HepG2 (cell line): ENCODE measurements at regions not wholly inside any gene's neighbourhood (a gene's known extent, or its start where the extent isn't known, plus 50 kb on each side); places are given as distances from the start of the nearest gene placed in this dataset.

Experiments
- ARNTL ChIP-seq: sonication (generic); formaldehyde crosslinking; IDR thresholded peaks from 2 replicates; pipeline ENCODE4 v1.4.0; 2020; ENCODE audit warnings: mild to moderate bottlenecking, missing genetic modification reagents
- DMAP1 ChIP-seq: IDR thresholded peaks from 2 replicates; pipeline ENCODE4 v1.6.1; 2016
- KDM3A ChIP-seq: IDR thresholded peaks from 2 replicates; pipeline ENCODE4 v1.6.1; 2018; ENCODE audit warnings: low read depth, missing compliant biosample characterization
- MEF2D ChIP-seq: sonication (generic); formaldehyde crosslinking; IDR thresholded peaks from 2 replicates; pipeline ENCODE4 v1.5.1; 2020; ENCODE audit warnings: mild to moderate bottlenecking, missing genetic modification reagents
- MEIS1 ChIP-seq: sonication (generic); formaldehyde crosslinking; IDR thresholded peaks from 2 replicates; pipeline ENCODE4 v1.9.0; 2021; ENCODE audit warnings: mild to moderate bottlenecking, missing genetic modification reagents, moderate library complexity, borderline replicate concordance
- MTA3 ChIP-seq: sonication (generic); formaldehyde crosslinking; IDR thresholded peaks from 2 replicates; pipeline ENCODE4 v1.4.0; 2020; ENCODE audit warnings: missing genetic modification reagents
- MXD3 ChIP-seq: IDR thresholded peaks from 2 replicates; pipeline ENCODE4 v1.6.1; 2016; ENCODE audit warnings: mild to moderate bottlenecking, missing biosample characterization, missing genetic modification reagents
- NFYC ChIP-seq: IDR thresholded peaks from 2 replicates; pipeline ENCODE4 v1.6.1; 2016; ENCODE audit warnings: missing genetic modification reagents, missing compliant biosample characterization
- PCBP1 ChIP-seq: fragments of 200-400 bp; formaldehyde crosslinking; IDR thresholded peaks from 2 replicates; pipeline ENCODE4 v1.6.1; 2017; ENCODE audit warnings: mild to moderate bottlenecking, low read depth, low read length, borderline replicate concordance
- PRDM15 ChIP-seq: sonication (generic); formaldehyde crosslinking; IDR thresholded peaks from 2 replicates; pipeline ENCODE4 v1.4.0; 2020; ENCODE audit warnings: missing genetic modification reagents
- PTBP1 ChIP-seq: fragments of 200-400 bp; formaldehyde crosslinking; IDR thresholded peaks from 2 replicates; pipeline ENCODE4 v1.6.1; 2018; ENCODE audit warnings: low read length, low read depth; ENCODE audit not compliant: poor library complexity, severe bottlenecking
- RXRA ChIP-seq: sonication (generic); formaldehyde crosslinking; IDR thresholded peaks from 2 replicates; pipeline ENCODE4 v1.5.1; 2020; ENCODE audit warnings: missing genetic modification reagents
- SATB2 ChIP-seq: sonication (generic); formaldehyde crosslinking; IDR thresholded peaks from 2 replicates; pipeline ENCODE4 v1.5.0; 2020; ENCODE audit warnings: missing genetic modification reagents
- SNRNP70 ChIP-seq: fragments of 200-400 bp; formaldehyde crosslinking; IDR thresholded peaks from 2 replicates; pipeline ENCODE4 v1.6.1; 2017; ENCODE audit warnings: mild to moderate bottlenecking, low read depth, low read length, moderate library complexity
- TCF12 ChIP-seq, 2 experiments: fragments of 450-650 bp in 1 of 2; sonication (generic) in 1 of 2; formaldehyde crosslinking in 1 of 2; IDR thresholded peaks; 2 replicates each; pipeline versions ENCODE4 v1.6.1 to v1.8.0; 2017 to 2022; ENCODE audit warnings: antibody characterized with exemption in 1 of 2, mild to moderate bottlenecking in 1 of 2, missing genetic modification reagents in 1 of 2, moderate library complexity in 1 of 2
- ZMAT3 ChIP-seq: sonication (generic); formaldehyde crosslinking; conservative IDR thresholded peaks from 2 replicates; pipeline ENCODE4 v1.7.0; 2021; ENCODE audit warnings: missing genetic modification reagents
- ZMYM4 ChIP-seq: sonication (generic); formaldehyde crosslinking; IDR thresholded peaks from 2 replicates; pipeline ENCODE4 v1.8.1; 2023; ENCODE audit warnings: mild to moderate bottlenecking, missing genetic modification reagents
- ZNF121 ChIP-seq: sonication (generic); formaldehyde crosslinking; IDR thresholded peaks from 2 replicates; pipeline ENCODE4 v1.5.0; 2020; ENCODE audit warnings: mild to moderate bottlenecking, missing genetic modification reagents
- ZNF253 ChIP-seq: sonication (generic); formaldehyde crosslinking; IDR thresholded peaks from 2 replicates; pipeline ENCODE4 v1.8.0; 2022; ENCODE audit warnings: mild to moderate bottlenecking, missing genetic modification reagents, borderline replicate concordance
- ZNF256 ChIP-seq: sonication (generic); formaldehyde crosslinking; conservative IDR thresholded peaks from 2 replicates; pipeline ENCODE4 v1.4.0; 2020; ENCODE audit warnings: missing genetic modification reagents
- ZNF292 ChIP-seq: sonication (generic); formaldehyde crosslinking; IDR thresholded peaks from 2 replicates; pipeline ENCODE4 v1.8.1; 2022; ENCODE audit warnings: mild to moderate bottlenecking, low read depth, missing genetic modification reagents, borderline replicate concordance
- ZNF317 ChIP-seq: sonication (generic); formaldehyde crosslinking; IDR thresholded peaks from 2 replicates; pipeline ENCODE4 v1.5.0; 2020; ENCODE audit warnings: mild to moderate bottlenecking, missing genetic modification reagents
- ZNF503 ChIP-seq: sonication (generic); formaldehyde crosslinking; IDR thresholded peaks from 2 replicates; pipeline ENCODE4 v1.4.0; 2020; ENCODE audit warnings: missing genetic modification reagents
- ZNF670 ChIP-seq: sonication (generic); formaldehyde crosslinking; IDR thresholded peaks from 2 replicates; pipeline ENCODE4 v1.8.0; 2022; ENCODE audit warnings: mild to moderate bottlenecking, missing genetic modification reagents, borderline replicate concordance

- TF ChIP-seq PCBP1: 0 out of 2 replicates have a peak, but pooled peaks have one; percentile 48
- peak; percentile 66; the same call in 1 of the 2 replicates for TF ChIP-seq MXD3 (CRISPR knock-in tag)
- peak; percentile 68; the same call in 1 of the 2 replicates for TF ChIP-seq ZNF256 (CRISPR knock-in tag)
- TF ChIP-seq ZNF503: peak; percentile 51; the same call in 1 of the 2 replicates
- TF ChIP-seq RXRA (CRISPR knock-in tag): peak; percentile 67
- TF ChIP-seq NFYC: peak; percentile 75
- 0 out of 2 replicates have a peak, but pooled peaks have one; percentile 32 for TF ChIP-seq ZMAT3 (CRISPR knock-in tag)
- TF ChIP-seq MEIS1 (CRISPR knock-in tag): no peak
- peak; percentile 15; the same call in 1 of the 2 replicates for TF ChIP-seq ZNF292 (CRISPR knock-in tag)
- TF ChIP-seq PTBP1: no peak
- no peak for TF ChIP-seq TCF12 (IDR thresholded peaks at IDR 0.05)
- no peak for TF ChIP-seq TCF12 (CRISPR knock-in tag; IDR thresholded peaks at IDR 0.05)
- TF ChIP-seq ZNF253 (CRISPR knock-in tag): no peak
- no peak for TF ChIP-seq ZNF670
- no peak for TF ChIP-seq PRDM15 (CRISPR knock-in tag)
- no peak for TF ChIP-seq SNRNP70
- no peak for TF ChIP-seq MTA3
- 0 out of 2 replicates have a peak, but pooled peaks have one; percentile 63 for TF ChIP-seq SATB2 (CRISPR knock-in tag)
- no peak for TF ChIP-seq ARNTL
- TF ChIP-seq MEF2D (CRISPR knock-in tag): peak; percentile 62
- no peak for TF ChIP-seq DMAP1 (CRISPR knock-in tag)
- peak; percentile 42; the same call in 1 of the 2 replicates for TF ChIP-seq KDM3A (CRISPR knock-in tag)
- TF ChIP-seq ZNF121 (CRISPR knock-in tag): peak; percentile 92
- peak; percentile 66; the same call in 1 of the 2 replicates for TF ChIP-seq ZMYM4 (CRISPR knock-in tag)
- TF ChIP-seq ZNF317 (CRISPR knock-in tag): peak; percentile 66; the same call in 1 of the 2 replicates
Measured at GRCh38 chr5:139745800-139746690, 49.6 kb upstream of the PSD2 start (continued).
